OCI-LY1 (cell line): ENCODE measurements at regions not wholly inside any gene's neighbourhood (a gene's known extent, or its start where the extent isn't known, plus 50 kb on each side); places are given as distances from the start of the nearest gene placed in this dataset.

Source experiments
- EZH2 ChIP-seq: fragments of 200-600 bp; sonication (generic), shearing (Covaris generic); IDR thresholded peaks from 2 replicates; pipeline ENCODE4 v1.8.0; 2017; ENCODE audit warnings: borderline replicate concordance, mixed run types, mild to moderate bottlenecking, antibody characterized with exemption, low read length, moderate library complexity, mixed read lengths
- TF ChIP-seq, protein P1 (sequence below): fragments of 200-600 bp; sonication (generic), shearing (Covaris generic); IDR thresholded peaks from 2 replicates; pipeline ENCODE4 v1.5.1; 2017; ENCODE audit warnings: mild to moderate bottlenecking, antibody characterized with exemption, low read length, moderate library complexity, mixed read lengths

DNA sequence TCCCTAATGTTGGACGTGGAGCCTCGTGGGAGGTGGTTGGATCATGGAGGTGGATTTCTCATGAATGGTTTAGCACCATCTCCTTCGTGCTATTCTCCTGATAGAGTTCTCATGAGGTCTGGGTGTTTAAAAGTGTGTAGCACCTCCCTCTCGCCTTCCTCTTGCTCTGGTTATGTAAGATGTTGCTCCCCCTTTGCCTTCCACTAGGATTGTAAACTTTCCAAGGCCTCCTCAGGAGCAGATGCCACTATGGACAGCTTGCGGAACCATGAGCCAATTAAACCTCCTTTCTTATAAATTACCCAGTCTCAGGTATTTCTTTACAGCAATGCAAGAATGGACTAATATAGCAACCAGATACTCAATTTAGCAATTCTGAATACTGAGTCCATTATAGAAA lies 82.4 kb upstream of the PELI1 start:
- TF ChIP-seq, protein P1, sequence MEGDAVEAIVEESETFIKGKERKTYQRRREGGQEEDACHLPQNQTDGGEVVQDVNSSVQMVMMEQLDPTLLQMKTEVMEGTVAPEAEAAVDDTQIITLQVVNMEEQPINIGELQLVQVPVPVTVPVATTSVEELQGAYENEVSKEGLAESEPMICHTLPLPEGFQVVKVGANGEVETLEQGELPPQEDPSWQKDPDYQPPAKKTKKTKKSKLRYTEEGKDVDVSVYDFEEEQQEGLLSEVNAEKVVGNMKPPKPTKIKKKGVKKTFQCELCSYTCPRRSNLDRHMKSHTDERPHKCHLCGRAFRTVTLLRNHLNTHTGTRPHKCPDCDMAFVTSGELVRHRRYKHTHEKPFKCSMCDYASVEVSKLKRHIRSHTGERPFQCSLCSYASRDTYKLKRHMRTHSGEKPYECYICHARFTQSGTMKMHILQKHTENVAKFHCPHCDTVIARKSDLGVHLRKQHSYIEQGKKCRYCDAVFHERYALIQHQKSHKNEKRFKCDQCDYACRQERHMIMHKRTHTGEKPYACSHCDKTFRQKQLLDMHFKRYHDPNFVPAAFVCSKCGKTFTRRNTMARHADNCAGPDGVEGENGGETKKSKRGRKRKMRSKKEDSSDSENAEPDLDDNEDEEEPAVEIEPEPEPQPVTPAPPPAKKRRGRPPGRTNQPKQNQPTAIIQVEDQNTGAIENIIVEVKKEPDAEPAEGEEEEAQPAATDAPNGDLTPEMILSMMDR: no peak
- no peak for TF ChIP-seq EZH2
